Smooth muscle cell (in vitro differentiated cells): ENCODE measurements at regions not wholly inside any gene's neighbourhood (a gene's known extent, or its start where the extent isn't known, plus 50 kb on each side); places are given as distances from the start of the nearest gene placed in this dataset.
A peak's percentile ranks its signal among the peaks of the same experiment; 100 is the strongest.

ENCODE experiments used
- DNase-seq: peaks from one replicate; lab custom pipeline; 2025; ENCODE audit not compliant: unreplicated experiment; lab: John Stamatoyannopoulos, UW
- H2AFZ ChIP-seq: fragments of 200-600 bp; sonication (generic); 2 replicates; pipeline ENCODE4 v1.6.0; 2016; ENCODE audit warnings: antibody characterized with exemption, low read depth, mild to moderate bottlenecking
- H3F3A ChIP-seq: fragments of 200-600 bp; sonication (generic); 2 replicates; pipeline ENCODE4 v1.6.0; 2017; ENCODE audit warnings: antibody characterized with exemption, low read depth
- H3K27ac ChIP-seq: fragments of 200-600 bp; sonication (generic); 2 replicates; pipeline ENCODE4 v1.5.1; 2016; ENCODE audit warnings: low read depth, mild to moderate bottlenecking
- H3K27me3 ChIP-seq: fragments of 200-600 bp; sonication (generic); 2 replicates; pipeline ENCODE4 v1.6.1; 2016; ENCODE audit warnings: low read depth, mild to moderate bottlenecking
- H3K36me3 ChIP-seq: fragments of 200-600 bp; sonication (generic); 2 replicates; pipeline ENCODE4 v1.5.1; 2016; ENCODE audit warnings: low read depth
- H3K4me1 ChIP-seq: fragments of 200-600 bp; sonication (generic); 2 replicates; pipeline ENCODE4 v1.5.1; 2016; ENCODE audit warnings: low read depth
- H3K4me2 ChIP-seq: fragments of 200-600 bp; sonication (generic); 2 replicates; pipeline ENCODE4 v1.6.0; 2016; ENCODE audit warnings: mild to moderate bottlenecking
- H3K4me3 ChIP-seq: fragments of 200-600 bp; sonication (generic); 2 replicates; pipeline ENCODE4 v1.5.1; 2016; ENCODE audit warnings: mild to moderate bottlenecking
- H3K79me2 ChIP-seq: fragments of 200-600 bp; sonication (generic); 2 replicates; pipeline ENCODE4 v1.6.0; 2016; ENCODE audit warnings: low read depth, mild to moderate bottlenecking
- H3K9ac ChIP-seq: fragments of 200-600 bp; sonication (generic); 2 replicates; pipeline ENCODE4 v1.6.0; 2016; ENCODE audit warnings: low read depth
- H3K9me3 ChIP-seq: fragments of 200-600 bp; sonication (generic); replicated peaks from 2 replicates; pipeline ENCODE4 v1.5.1; 2016; ENCODE audit warnings: low read depth
- H4K20me1 ChIP-seq: fragments of 200-600 bp; sonication (generic); 2 replicates; pipeline ENCODE4 v1.6.0; 2016; ENCODE audit warnings: low read depth
- WGBS: methylation state at CpG from one replicate; pipeline ENCODE4 v1.1.7; 2016; ENCODE audit warnings: low lambda C conversion rate; 5-methylcytosine and 5-hydroxymethylcytosine counted together
- TF ChIP-seq, protein P1 (sequence below): fragments of 200-600 bp; sonication (generic); IDR thresholded peaks from 2 replicates; pipeline ENCODE4 v1.5.1; 2017; ENCODE audit warnings: borderline replicate concordance, mild to moderate bottlenecking, antibody characterized with exemption; ENCODE audit not compliant: insufficient read depth, poor library complexity, severe bottlenecking

GRCh38 chr4:32499171-32499570 lies 1779.0 kb downstream of the PCDH7 start:
- no peaks in the 10 kb centered on the region for H3K79me2 ChIP-seq
- H3F3A ChIP-seq, result no peaks in the 10 kb centered on the region
- TF ChIP-seq, protein P1, sequence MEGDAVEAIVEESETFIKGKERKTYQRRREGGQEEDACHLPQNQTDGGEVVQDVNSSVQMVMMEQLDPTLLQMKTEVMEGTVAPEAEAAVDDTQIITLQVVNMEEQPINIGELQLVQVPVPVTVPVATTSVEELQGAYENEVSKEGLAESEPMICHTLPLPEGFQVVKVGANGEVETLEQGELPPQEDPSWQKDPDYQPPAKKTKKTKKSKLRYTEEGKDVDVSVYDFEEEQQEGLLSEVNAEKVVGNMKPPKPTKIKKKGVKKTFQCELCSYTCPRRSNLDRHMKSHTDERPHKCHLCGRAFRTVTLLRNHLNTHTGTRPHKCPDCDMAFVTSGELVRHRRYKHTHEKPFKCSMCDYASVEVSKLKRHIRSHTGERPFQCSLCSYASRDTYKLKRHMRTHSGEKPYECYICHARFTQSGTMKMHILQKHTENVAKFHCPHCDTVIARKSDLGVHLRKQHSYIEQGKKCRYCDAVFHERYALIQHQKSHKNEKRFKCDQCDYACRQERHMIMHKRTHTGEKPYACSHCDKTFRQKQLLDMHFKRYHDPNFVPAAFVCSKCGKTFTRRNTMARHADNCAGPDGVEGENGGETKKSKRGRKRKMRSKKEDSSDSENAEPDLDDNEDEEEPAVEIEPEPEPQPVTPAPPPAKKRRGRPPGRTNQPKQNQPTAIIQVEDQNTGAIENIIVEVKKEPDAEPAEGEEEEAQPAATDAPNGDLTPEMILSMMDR, result no peak
- peak overlapping the region; percentile 69 for H2AFZ ChIP-seq
- H3K4me2 ChIP-seq, result no peak overlapping the region
- H3K4me1 ChIP-seq, result no peaks in the 10 kb centered on the region
- H3K27me3 ChIP-seq, result no peaks in the 10 kb centered on the region
- DNase-seq, result no peak
- WGBS, result 71% methylated on average over 5 of the region's 5 CpGs
- H3K9me3 ChIP-seq, result no peaks in the 10 kb centered on the region
- no peak overlapping the region for H3K4me3 ChIP-seq
- no peaks in the 10 kb centered on the region for H3K36me3 ChIP-seq
- no peaks in the 10 kb centered on the region for H4K20me1 ChIP-seq
- no peak overlapping the region for H3K27ac ChIP-seq
- no peak overlapping the region for H3K9ac ChIP-seq

- Histone ChIP-seq H3K79me2 (no peaks in the 10 kb centered on the region), H3K4me1 (no peaks in the 10 kb centered on the region), H3K9me3 (no peaks in the 10 kb centered on the region), H3K27me3 (no peaks in the 10 kb centered on the region), H3K4me3 (no peak overlapping the region), H3K4me2 (no peak overlapping the region), H3F3A (no peaks in the 10 kb centered on the region), H3K9ac (no peak overlapping the region), H3K27ac (no peak overlapping the region), H4K20me1 (no peaks in the 10 kb centered on the region), H2AFZ (no peak overlapping the region), H3K36me3 (no peaks in the 10 kb centered on the region)
- DNase-seq, result no peak
- TF ChIP-seq, protein P1, result no peak
- 92% methylated on average over 3 of the region's 3 CpGs for WGBS
Observed at GRCh38 chr4:32503241-32503640, 1783.1 kb downstream of the PCDH7 start.

DNA sequence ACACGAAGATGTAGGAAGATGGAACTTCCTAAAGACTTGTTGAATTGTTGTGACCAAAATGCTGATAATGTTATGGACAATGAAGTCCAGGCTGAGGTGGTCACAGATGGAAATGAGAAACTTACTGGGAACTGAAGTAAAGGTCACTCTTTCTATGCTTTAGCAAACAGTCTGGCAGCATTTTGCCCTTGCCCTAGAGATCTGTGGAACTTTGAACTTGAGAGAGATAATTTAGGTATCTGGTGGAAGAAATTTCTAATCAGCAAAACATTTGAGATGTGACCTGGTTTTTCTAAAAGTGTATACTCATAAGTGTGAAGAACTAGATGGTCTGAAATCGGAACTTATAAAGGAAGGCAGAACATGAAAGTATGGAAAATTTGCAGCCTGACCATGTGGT lies 1785.9 kb downstream of the PCDH7 start:
- H3K9me3 ChIP-seq, result no peaks in the 10 kb centered on the region
- WGBS, result 90% methylated on average over 2 of the region's 2 CpGs
- H3K4me2 ChIP-seq, result no peak overlapping the region
- no peaks in the 10 kb centered on the region for H3K79me2 ChIP-seq
- no peaks in the 10 kb centered on the region for H3K4me1 ChIP-seq
- no peak overlapping the region for H3K4me3 ChIP-seq
- H2AFZ ChIP-seq, result no peak overlapping the region
- no peaks in the 10 kb centered on the region for H3F3A ChIP-seq
- H3K36me3 ChIP-seq, result no peaks in the 10 kb centered on the region
- H4K20me1 ChIP-seq, result no peaks in the 10 kb centered on the region
- H3K9ac ChIP-seq, result no peak overlapping the region
- TF ChIP-seq, protein P1, result no peak
- H3K27me3 ChIP-seq, result no peaks in the 10 kb centered on the region
- DNase-seq, result no peak
- H3K27ac ChIP-seq, result no peak overlapping the region

DNA sequence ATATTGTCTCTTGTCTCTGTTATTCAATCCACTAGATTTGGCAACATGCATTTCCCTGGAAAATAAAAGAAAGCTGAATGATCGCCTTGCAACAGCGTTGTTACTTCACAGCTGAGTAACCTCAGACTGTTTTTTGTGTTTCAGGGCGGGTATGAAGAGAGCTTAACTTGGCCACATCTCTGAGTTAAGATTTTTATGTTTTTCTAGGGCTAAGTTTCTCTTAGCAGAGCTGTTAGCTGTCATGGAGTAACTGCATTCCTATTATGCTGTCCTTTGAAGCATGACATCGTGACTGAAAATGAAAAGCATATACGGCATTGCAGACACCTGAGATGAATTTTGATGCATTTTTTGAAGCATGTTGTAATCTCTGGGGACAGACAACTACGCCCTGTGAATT lies 1798.9 kb downstream of the PCDH7 start:
- Histone ChIP-seq H3K36me3 (no peaks in the 10 kb centered on the region), H3K4me1 (no peaks in the 10 kb centered on the region), H3K4me3 (no peak overlapping the region), H3K27me3 (no peaks in the 10 kb centered on the region), H4K20me1 (no peaks in the 10 kb centered on the region), H3F3A (no peaks in the 10 kb centered on the region), H3K9me3 (no peaks in the 10 kb centered on the region), H3K79me2 (no peaks in the 10 kb centered on the region), H3K27ac (no peak overlapping the region), H3K9ac (no peak overlapping the region), H3K4me2 (no peak overlapping the region), H2AFZ (no peak overlapping the region)
- no peak for DNase-seq
- TF ChIP-seq, protein P1, result no peak
- 88% methylated on average over 6 of the region's 6 CpGs for WGBS
